GM23338 (cell line): ENCODE measurements at regions not wholly inside any gene's neighbourhood (a gene's known extent, or its start where the extent isn't known, plus 50 kb on each side); places are given as distances from the start of the nearest gene placed in this dataset.

Experiments
- ATAC-seq: fragments of 200-7000 bp; cut with Tn5 transposase; 3 replicates; pipeline ENCODE4 v1.9.1; 2020
- DNase-seq: peaks from one replicate; pipeline ENCODE4 v3.0.0-alpha.2; 2015; ENCODE audit warnings: low spot score
- H2AFZ ChIP-seq: fragments of 200-600 bp; sonication (generic); 2 replicates; pipeline ENCODE4 v1.8.0; 2016; ENCODE audit warnings: antibody characterized with exemption, mild to moderate bottlenecking, moderate library complexity
- H3F3A ChIP-seq: fragments of 200-600 bp; sonication (generic); replicated peaks from 2 replicates; pipeline ENCODE4 v1.8.0; 2017; ENCODE audit warnings: antibody characterized with exemption, mixed run types, low read depth
- H3K27ac ChIP-seq: fragments of 200-600 bp; sonication (generic); 2 replicates; pipeline ENCODE4 v1.6.1; 2016; ENCODE audit warnings: low read depth
- H3K27me3 ChIP-seq: fragments of 200-600 bp; sonication (generic); 2 replicates; pipeline ENCODE4 v1.8.0; 2016; ENCODE audit warnings: mild to moderate bottlenecking, mixed run types, moderate library complexity; ENCODE audit not compliant: insufficient read depth
- H3K36me3 ChIP-seq: fragments of 200-600 bp; sonication (generic); 2 replicates; pipeline ENCODE4 v1.8.0; 2016; ENCODE audit warnings: mild to moderate bottlenecking; ENCODE audit not compliant: insufficient read depth
- H3K4me1 ChIP-seq: fragments of 200-600 bp; sonication (generic); 2 replicates; pipeline ENCODE4 v1.8.0; 2016; ENCODE audit warnings: mild to moderate bottlenecking, moderate library complexity; ENCODE audit not compliant: insufficient read depth
- H3K4me2 ChIP-seq: fragments of 200-600 bp; sonication (generic); 2 replicates; pipeline ENCODE4 v1.7.1; 2017; ENCODE audit warnings: mixed run types
- H3K4me3 ChIP-seq: fragments of 200-600 bp; sonication (generic); 2 replicates; pipeline ENCODE4 v1.6.1; 2016; ENCODE audit warnings: mixed run types
- H3K79me2 ChIP-seq: fragments of 200-600 bp; sonication (generic); replicated peaks from 2 replicates; pipeline ENCODE4 v1.8.0; 2017; ENCODE audit warnings: mild to moderate bottlenecking; ENCODE audit not compliant: insufficient read depth
- H3K9me2 ChIP-seq: fragments of 200-600 bp; sonication (generic); 2 replicates; pipeline ENCODE4 v1.8.0; 2017; ENCODE audit not compliant: insufficient read depth
- H4K20me1 ChIP-seq: fragments of 200-600 bp; sonication (generic); replicated peaks from 2 replicates; pipeline ENCODE4 v1.8.0; 2017; ENCODE audit warnings: mild to moderate bottlenecking; ENCODE audit not compliant: insufficient read depth
- H3K27ac Mint-ChIP-seq: 2 replicates; pipeline ENCODE4 v1.8.0; 2020; ENCODE audit warnings: inconsistent platforms, mild to moderate bottlenecking, moderate library complexity, mixed read lengths
- H3K27me3 Mint-ChIP-seq: 3 replicates; pipeline ENCODE4 v1.8.0; 2022; ENCODE audit warnings: low read depth, mild to moderate bottlenecking, moderate library complexity, mixed read lengths, inconsistent platforms; ENCODE audit not compliant: insufficient read depth, poor library complexity
- H3K36me3 Mint-ChIP-seq: 3 replicates; pipeline ENCODE4 v1.8.0; 2021; ENCODE audit warnings: low read depth, mild to moderate bottlenecking, inconsistent platforms, moderate library complexity, mixed read lengths
- H3K4me1 Mint-ChIP-seq: 3 replicates; pipeline ENCODE4 v1.8.0; 2020; ENCODE audit warnings: mild to moderate bottlenecking, inconsistent platforms, mixed read lengths
- H3K4me3 Mint-ChIP-seq: 3 replicates; pipeline ENCODE4 v1.8.0; 2021; ENCODE audit warnings: moderate library complexity, mild to moderate bottlenecking, inconsistent platforms, mixed read lengths
- H3K9me3 Mint-ChIP-seq: 3 replicates; pipeline ENCODE4 v1.8.0; 2020; ENCODE audit warnings: moderate library complexity, mild to moderate bottlenecking, inconsistent platforms, mixed read lengths
- CREB1 ChIP-seq: fragments of 250-450 bp; sonication (Bioruptor Pico); IDR thresholded peaks from 2 replicates; pipeline ENCODE4 v1.5.0; 2020; ENCODE audit warnings: low read depth, mild to moderate bottlenecking, moderate library complexity
- ETS1 ChIP-seq: IDR thresholded peaks from 2 replicates; pipeline ENCODE4 v1.6.1; 2016; ENCODE audit warnings: antibody characterized with exemption
- EZH2 ChIP-seq: fragments of 200-600 bp; sonication (generic); IDR thresholded peaks from one replicate; pipeline ENCODE4 v1.8.0; 2017; ENCODE audit warnings: antibody characterized with exemption, mild to moderate bottlenecking, low read depth; ENCODE audit not compliant: unreplicated experiment
- EZH2phosphoT487 ChIP-seq: fragments of 200-600 bp; sonication (generic); IDR thresholded peaks from one replicate; pipeline ENCODE4 v1.8.1; 2018; ENCODE audit warnings: antibody characterized with exemption; ENCODE audit not compliant: unreplicated experiment
- JUNB ChIP-seq: IDR thresholded peaks from one replicate; pipeline ENCODE4 v1.6.1; 2016; ENCODE audit warnings: antibody characterized with exemption; ENCODE audit not compliant: unreplicated experiment
- NANOG ChIP-seq: IDR thresholded peaks from 2 replicates; pipeline ENCODE4 v1.6.1; 2016; ENCODE audit warnings: antibody characterized with exemption, borderline replicate concordance
- POLR2AphosphoS5 ChIP-seq: IDR thresholded peaks from 2 replicates; pipeline ENCODE4 v1.6.1; 2016; ENCODE audit warnings: antibody characterized with exemption, low read depth
- REST ChIP-seq: IDR thresholded peaks from one replicate; pipeline ENCODE4 v1.6.1; 2018; ENCODE audit warnings: antibody characterized with exemption; ENCODE audit not compliant: unreplicated experiment
- STAT1 ChIP-seq: IDR thresholded peaks from one replicate; pipeline ENCODE4 v1.6.1; 2016; ENCODE audit warnings: antibody characterized with exemption; ENCODE audit not compliant: unreplicated experiment
- ZNF114 ChIP-seq: fragments of 250-450 bp; sonication (Bioruptor Pico); IDR thresholded peaks from 2 replicates; pipeline ENCODE4 v1.5.0; 2020; ENCODE audit warnings: mild to moderate bottlenecking, moderate library complexity
- ZNF331 ChIP-seq: fragments of 250-450 bp; sonication (Bioruptor Pico); IDR thresholded peaks from 2 replicates; pipeline ENCODE4 v1.5.0; 2020; ENCODE audit warnings: low read depth, mild to moderate bottlenecking, moderate library complexity
- TF ChIP-seq, protein P1 (sequence below), 2 experiments: fragments of 200-600 bp in 1 of 2; sonication (generic) in 1 of 2; conservative IDR thresholded peaks; 2 replicates each; pipeline versions ENCODE4 v1.5.1 to v1.6.1; 2016 to 2017; ENCODE audit warnings: antibody characterized with exemption in 2 of 2, low read depth in 2 of 2, mild to moderate bottlenecking in 2 of 2, moderate library complexity in 1 of 2

DNA sequence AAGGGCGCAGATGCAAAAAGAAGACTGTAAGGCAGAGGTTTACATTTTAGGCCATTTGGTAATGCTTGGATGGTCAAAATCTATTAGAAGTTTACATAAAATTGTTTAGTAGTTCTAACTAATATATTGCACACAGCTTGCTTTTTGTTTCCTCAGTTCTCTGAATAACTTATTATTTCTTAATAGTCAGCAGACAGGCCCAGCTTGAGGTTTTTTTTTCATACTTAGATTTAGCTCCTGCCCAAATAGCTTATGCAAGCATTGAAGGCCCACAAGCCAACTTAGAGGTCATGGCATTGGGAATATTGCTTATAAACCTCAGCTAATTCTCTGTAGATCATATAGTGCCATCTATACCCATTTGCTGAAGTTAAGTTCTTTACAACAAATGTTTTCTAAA, 172.5 kb downstream of the RAP2B start:
- Mint-ChIP-seq H3K4me1 (no peaks in the 10 kb centered on the region), H3K4me3 (no peak overlapping the region), H3K36me3 (no peaks in the 10 kb centered on the region), H3K27ac (no peak overlapping the region), H3K9me3 (no peaks in the 10 kb centered on the region), H3K27me3 (no peaks in the 10 kb centered on the region)
- H4K20me1 ChIP-seq = no peaks in the 10 kb centered on the region
- H2AFZ ChIP-seq = no peak overlapping the region
- TF ChIP-seq ZNF114 (CRISPR knock-in tag) (no peak), EZH2 (no peak), STAT1 (no peak), CREB1 (no peak), REST (no peak), ETS1 (no peak)
- H3K27me3 ChIP-seq = no peaks in the 10 kb centered on the region
- H3K79me2 ChIP-seq = no peaks in the 10 kb centered on the region
- H3K27ac ChIP-seq = no peak overlapping the region
- no peaks in the 10 kb centered on the region for H3K4me1 ChIP-seq
- no peak overlapping the region for H3K4me2 ChIP-seq
- H3K9me2 ChIP-seq = no peaks in the 10 kb centered on the region
- no peaks in the 10 kb centered on the region for H3F3A ChIP-seq
- no peaks in the 10 kb centered on the region for H3K36me3 ChIP-seq
- H3K4me3 ChIP-seq = no peak overlapping the region
- DNase-seq (no peak), ATAC-seq (no peak)

DNA sequence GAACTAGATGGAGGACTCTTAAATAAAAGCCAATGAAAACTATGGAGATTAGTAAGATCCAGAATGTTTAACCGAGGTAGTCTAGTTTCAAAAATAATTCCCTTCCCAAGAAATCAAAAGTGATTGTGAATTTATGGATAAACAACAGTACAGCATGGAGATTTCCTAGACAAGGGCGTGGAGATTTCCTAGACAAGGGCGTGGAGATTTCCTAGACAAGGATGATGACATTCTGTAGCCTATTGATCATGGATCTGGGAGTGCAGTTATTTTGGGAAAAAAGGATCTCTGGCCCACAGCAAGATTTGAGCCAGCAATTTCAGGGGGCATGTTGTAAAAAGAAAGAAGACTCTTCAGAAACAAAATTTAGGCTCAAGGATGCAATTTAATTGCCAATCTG, 175.3 kb downstream of the RAP2B start:
- Mint-ChIP-seq H3K9me3 (peaks cover 25% of the 10 kb centered on the region), H3K36me3 (peaks cover 17% of the 10 kb centered on the region), H3K4me3 (no peak overlapping the region), H3K4me1 (no peaks in the 10 kb centered on the region), H3K27me3 (no peaks in the 10 kb centered on the region), H3K27ac (no peak overlapping the region)
- no peak for DNase-seq
- no peak overlapping the region for H3K27ac ChIP-seq
- no peaks in the 10 kb centered on the region for H3K9me2 ChIP-seq
- H4K20me1 ChIP-seq = no peaks in the 10 kb centered on the region
- no peaks in the 10 kb centered on the region for H3K79me2 ChIP-seq
- H3K4me3 ChIP-seq = no peak overlapping the region
- no peaks in the 10 kb centered on the region for H3K4me1 ChIP-seq
- no peak for ATAC-seq
- TF ChIP-seq ETS1 = no peak
- no peak for TF ChIP-seq NANOG
- no peak for TF ChIP-seq REST
- TF ChIP-seq CREB1 = no peak
- TF ChIP-seq POLR2AphosphoS5 = no peak
- no peak for TF ChIP-seq EZH2
- TF ChIP-seq EZH2phosphoT487 = no peak
- TF ChIP-seq ZNF114 (CRISPR knock-in tag) = no peak
- no peak for TF ChIP-seq STAT1
- TF ChIP-seq JUNB = no peak
- no peak for TF ChIP-seq ZNF331 (CRISPR knock-in tag)
- TF ChIP-seq, protein P1, sequence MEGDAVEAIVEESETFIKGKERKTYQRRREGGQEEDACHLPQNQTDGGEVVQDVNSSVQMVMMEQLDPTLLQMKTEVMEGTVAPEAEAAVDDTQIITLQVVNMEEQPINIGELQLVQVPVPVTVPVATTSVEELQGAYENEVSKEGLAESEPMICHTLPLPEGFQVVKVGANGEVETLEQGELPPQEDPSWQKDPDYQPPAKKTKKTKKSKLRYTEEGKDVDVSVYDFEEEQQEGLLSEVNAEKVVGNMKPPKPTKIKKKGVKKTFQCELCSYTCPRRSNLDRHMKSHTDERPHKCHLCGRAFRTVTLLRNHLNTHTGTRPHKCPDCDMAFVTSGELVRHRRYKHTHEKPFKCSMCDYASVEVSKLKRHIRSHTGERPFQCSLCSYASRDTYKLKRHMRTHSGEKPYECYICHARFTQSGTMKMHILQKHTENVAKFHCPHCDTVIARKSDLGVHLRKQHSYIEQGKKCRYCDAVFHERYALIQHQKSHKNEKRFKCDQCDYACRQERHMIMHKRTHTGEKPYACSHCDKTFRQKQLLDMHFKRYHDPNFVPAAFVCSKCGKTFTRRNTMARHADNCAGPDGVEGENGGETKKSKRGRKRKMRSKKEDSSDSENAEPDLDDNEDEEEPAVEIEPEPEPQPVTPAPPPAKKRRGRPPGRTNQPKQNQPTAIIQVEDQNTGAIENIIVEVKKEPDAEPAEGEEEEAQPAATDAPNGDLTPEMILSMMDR (conservative IDR thresholded peaks at IDR 0.05; ENCODE audit: low read depth in 2 of 2) = no peak
- H3F3A ChIP-seq = no peaks in the 10 kb centered on the region
- H3K36me3 ChIP-seq = no peaks in the 10 kb centered on the region
- H3K4me2 ChIP-seq = no peak overlapping the region
- no peak overlapping the region for H2AFZ ChIP-seq
- no peaks in the 10 kb centered on the region for H3K27me3 ChIP-seq
